ENCODE measurements at regions not wholly inside any gene's neighbourhood (a gene's known extent, or its start where the extent isn't known, plus 50 kb on each side); places are given as distances from the start of the nearest gene placed in this dataset.
"Not testable (repeated sequence)": the region's sequence is repeated elsewhere in the genome, so short reads cannot be mapped to it uniquely, and the experiment has no call there.

- H3K4me3 ChIP-seq (ENCODE audit: low read length); H3K27ac ChIP-seq (ENCODE audit: low read length); H3K27me3 ChIP-seq (ENCODE audit: control insufficient read depth, insufficient read depth, low read length); H3K4me1 ChIP-seq (ENCODE audit: control insufficient read depth, insufficient read depth, low read length); H3K9me3 ChIP-seq (ENCODE audit: control insufficient read depth, insufficient read depth, low read length); H3K36me3 ChIP-seq (ENCODE audit: control insufficient read depth, insufficient read depth, low read length); DNase-seq (ENCODE audit: low read depth, low spot score): not testable (repeated sequence)
- WGBS (ENCODE audit: insufficient coverage, insufficient read length), result no CpG with 5 or more reads among the region's 6 CpGs
Measured at GRCh38 chr7:6988608-6989007, 162.5 kb upstream of the CCZ1B start.

- not testable (repeated sequence) for H3K27me3 ChIP-seq (ENCODE audit: control insufficient read depth, insufficient read depth, low read length); H3K27ac ChIP-seq (ENCODE audit: low read length); H3K36me3 ChIP-seq (ENCODE audit: control insufficient read depth, insufficient read depth, low read length); H3K4me1 ChIP-seq (ENCODE audit: control insufficient read depth, insufficient read depth, low read length); H3K9me3 ChIP-seq (ENCODE audit: control insufficient read depth, insufficient read depth, low read length); DNase-seq (ENCODE audit: low read depth, low spot score); H3K4me3 ChIP-seq (ENCODE audit: low read length)
- WGBS (ENCODE audit: insufficient coverage, insufficient read length), result no CpG with 5 or more reads among the region's 5 CpGs
Measured at GRCh38 chr7:6989968-6990367, 163.9 kb upstream of the CCZ1B start.

- H3K36me3 ChIP-seq (ENCODE audit: control insufficient read depth, insufficient read depth, low read length); H3K4me1 ChIP-seq (ENCODE audit: control insufficient read depth, insufficient read depth, low read length); H3K27ac ChIP-seq (ENCODE audit: low read length); H3K4me3 ChIP-seq (ENCODE audit: low read length); H3K27me3 ChIP-seq (ENCODE audit: control insufficient read depth, insufficient read depth, low read length); H3K9me3 ChIP-seq (ENCODE audit: control insufficient read depth, insufficient read depth, low read length); DNase-seq (ENCODE audit: low read depth, low spot score): not testable (repeated sequence)
- WGBS (ENCODE audit: insufficient coverage, insufficient read length), result no CpG with 5 or more reads among the region's 7 CpGs
Measured at GRCh38 chr7:6990426-6991152, 164.5 kb upstream of the CCZ1B start.

DNA sequence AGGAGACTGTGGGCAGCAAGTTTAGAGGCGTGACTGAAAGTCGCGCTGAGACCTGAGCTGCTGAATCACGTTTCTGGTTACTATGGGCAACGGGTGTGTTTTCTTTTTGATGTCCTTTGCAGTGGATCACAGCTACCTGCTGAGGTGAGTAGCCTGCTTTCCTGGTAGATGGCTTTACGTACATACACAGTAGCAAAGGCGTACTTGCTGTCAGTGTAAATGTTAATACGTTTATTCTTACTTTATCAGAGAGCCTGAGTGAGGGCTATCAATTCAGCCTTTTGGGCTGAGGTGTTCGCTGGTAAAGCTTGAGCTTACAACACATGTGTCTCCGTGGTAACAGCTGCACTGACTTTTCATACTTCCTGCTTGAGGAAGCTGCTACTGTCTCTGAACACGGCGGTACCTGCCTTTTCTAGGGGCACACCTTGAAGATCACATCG is 165.1 kb upstream of the CCZ1B start:
- WGBS (ENCODE audit: insufficient coverage, insufficient read length), result no CpG with 5 or more reads among the region's 13 CpGs
- not testable (repeated sequence) for H3K4me1 ChIP-seq (ENCODE audit: control insufficient read depth, insufficient read depth, low read length); H3K27ac ChIP-seq (ENCODE audit: low read length); H3K4me3 ChIP-seq (ENCODE audit: low read length); H3K36me3 ChIP-seq (ENCODE audit: control insufficient read depth, insufficient read depth, low read length); H3K9me3 ChIP-seq (ENCODE audit: control insufficient read depth, insufficient read depth, low read length); H3K27me3 ChIP-seq (ENCODE audit: control insufficient read depth, insufficient read depth, low read length); DNase-seq (ENCODE audit: low read depth, low spot score)

- DNase-seq (ENCODE audit: low read depth, low spot score); H3K9me3 ChIP-seq (ENCODE audit: control insufficient read depth, insufficient read depth, low read length); H3K27ac ChIP-seq (ENCODE audit: low read length); H3K27me3 ChIP-seq (ENCODE audit: control insufficient read depth, insufficient read depth, low read length); H3K4me3 ChIP-seq (ENCODE audit: low read length); H3K4me1 ChIP-seq (ENCODE audit: control insufficient read depth, insufficient read depth, low read length); H3K36me3 ChIP-seq (ENCODE audit: control insufficient read depth, insufficient read depth, low read length): not testable (repeated sequence)
- no CpG with 5 or more reads among the region's 12 CpGs for WGBS (ENCODE audit: insufficient coverage, insufficient read length)
Measured at GRCh38 chr7:6991686-6992085, 165.6 kb upstream of the CCZ1B start.

DNA sequence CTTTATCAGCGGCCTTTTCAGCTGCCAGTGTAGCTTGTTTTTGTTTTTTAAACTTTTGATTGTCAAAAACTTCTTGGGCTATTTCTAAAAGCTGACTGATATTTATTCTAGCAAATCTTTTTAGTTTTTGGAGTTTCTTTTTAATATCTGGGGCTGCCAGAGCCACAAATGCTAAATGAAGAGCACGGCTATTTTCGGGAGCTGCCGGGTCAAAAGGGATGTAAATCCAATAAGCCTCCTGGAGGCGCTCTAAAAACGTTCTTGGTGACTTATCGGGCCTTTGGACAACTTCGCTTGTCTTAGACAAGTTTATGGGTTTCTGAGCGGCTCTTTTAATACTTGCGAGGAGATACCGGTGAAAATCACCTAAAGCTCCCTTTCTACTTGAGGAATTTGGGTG is 166.1 kb upstream of the CCZ1B start:
- not testable (repeated sequence) for H3K4me3 ChIP-seq (ENCODE audit: low read length); H3K27ac ChIP-seq (ENCODE audit: low read length); H3K36me3 ChIP-seq (ENCODE audit: control insufficient read depth, insufficient read depth, low read length); DNase-seq (ENCODE audit: low read depth, low spot score); H3K9me3 ChIP-seq (ENCODE audit: control insufficient read depth, insufficient read depth, low read length); H3K4me1 ChIP-seq (ENCODE audit: control insufficient read depth, insufficient read depth, low read length); H3K27me3 ChIP-seq (ENCODE audit: control insufficient read depth, insufficient read depth, low read length)
- no CpG with 5 or more reads among the region's 11 CpGs for WGBS (ENCODE audit: insufficient coverage, insufficient read length)

DNA sequence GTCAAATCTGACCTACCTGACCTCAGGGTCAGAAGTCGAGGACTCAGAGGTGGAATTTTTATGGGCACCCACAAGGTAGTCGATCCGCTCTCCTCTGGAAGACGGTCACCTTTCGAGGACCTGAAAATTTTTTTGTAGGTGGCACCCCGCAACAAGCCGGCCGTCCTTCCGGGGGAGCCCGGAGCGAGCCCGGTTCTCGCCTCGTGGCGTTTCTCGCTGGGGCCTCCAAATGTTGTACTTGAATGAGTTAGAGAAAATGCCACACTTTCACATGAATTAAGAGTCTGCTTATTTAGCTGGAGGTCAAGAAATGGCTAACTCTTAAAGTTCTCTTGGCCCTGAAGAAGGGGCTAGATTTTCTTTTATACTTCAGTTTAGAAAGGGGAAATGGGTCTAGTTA is 169.0 kb upstream of the CCZ1B start:
- not testable (repeated sequence) for H3K4me1 ChIP-seq (ENCODE audit: control insufficient read depth, insufficient read depth, low read length); H3K9me3 ChIP-seq (ENCODE audit: control insufficient read depth, insufficient read depth, low read length); H3K36me3 ChIP-seq (ENCODE audit: control insufficient read depth, insufficient read depth, low read length); H3K27me3 ChIP-seq (ENCODE audit: control insufficient read depth, insufficient read depth, low read length); H3K4me3 ChIP-seq (ENCODE audit: low read length); H3K27ac ChIP-seq (ENCODE audit: low read length); DNase-seq (ENCODE audit: low read depth, low spot score)
- no CpG with 5 or more reads among the region's 16 CpGs for WGBS (ENCODE audit: insufficient coverage, insufficient read length)

DNA sequence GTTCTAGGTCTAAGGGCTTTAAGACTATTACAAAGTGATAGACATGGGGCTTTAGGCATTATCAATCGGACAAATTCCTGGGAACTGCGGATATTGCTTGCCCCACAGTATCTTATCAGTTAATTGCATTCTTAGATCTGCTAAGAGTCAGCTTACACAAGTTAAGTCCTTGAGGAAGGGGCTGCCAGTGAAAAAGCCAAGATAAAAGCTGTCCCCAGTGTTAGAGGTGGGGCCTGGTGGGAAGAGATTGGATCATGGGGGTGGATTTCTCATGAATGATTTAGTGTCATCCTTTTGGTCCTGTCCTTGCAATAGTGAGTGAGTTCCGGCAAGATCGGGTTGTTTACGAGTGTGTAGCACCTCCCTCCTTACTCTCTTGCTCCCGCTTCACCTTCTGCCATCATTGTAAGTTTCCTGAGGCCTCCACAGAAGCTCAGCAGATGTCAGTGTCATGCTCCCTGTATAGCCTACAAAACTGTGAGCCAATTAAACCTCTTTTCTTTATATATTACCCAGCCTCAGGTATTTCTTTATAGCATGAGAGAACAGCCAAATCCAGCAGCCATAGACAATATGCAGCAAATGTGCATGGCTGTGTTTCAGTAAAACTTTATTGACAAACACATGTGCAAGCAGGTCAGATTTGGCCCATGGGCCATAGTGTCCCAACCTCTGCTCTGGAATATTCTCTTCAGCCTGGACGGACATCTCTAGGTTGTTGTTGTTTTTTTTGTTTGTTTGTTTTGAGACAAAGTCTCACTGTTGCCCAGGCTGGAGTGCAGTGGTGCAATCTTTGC is 169.6 kb upstream of the CCZ1B start:
- not testable (repeated sequence) for H3K4me3 ChIP-seq (ENCODE audit: low read length); H3K36me3 ChIP-seq (ENCODE audit: control insufficient read depth, insufficient read depth, low read length); H3K27ac ChIP-seq (ENCODE audit: low read length); DNase-seq (ENCODE audit: low read depth, low spot score); H3K4me1 ChIP-seq (ENCODE audit: control insufficient read depth, insufficient read depth, low read length); H3K9me3 ChIP-seq (ENCODE audit: control insufficient read depth, insufficient read depth, low read length); H3K27me3 ChIP-seq (ENCODE audit: control insufficient read depth, insufficient read depth, low read length)
- whole genome bisulfite sequencing (ENCODE audit: insufficient coverage, insufficient read length), result no CpG with 5 or more reads among the region's 7 CpGs

- not testable (repeated sequence) for H3K27ac ChIP-seq (ENCODE audit: low read length); H3K4me3 ChIP-seq (ENCODE audit: low read length); DNase-seq (ENCODE audit: low read depth, low spot score); H3K9me3 ChIP-seq (ENCODE audit: control insufficient read depth, insufficient read depth, low read length); H3K27me3 ChIP-seq (ENCODE audit: control insufficient read depth, insufficient read depth, low read length); H3K36me3 ChIP-seq (ENCODE audit: control insufficient read depth, insufficient read depth, low read length); H3K4me1 ChIP-seq (ENCODE audit: control insufficient read depth, insufficient read depth, low read length)
- no CpG with 5 or more reads among the region's 5 CpGs for WGBS (ENCODE audit: insufficient coverage, insufficient read length)
Measured at GRCh38 chr7:6999067-6999666, 173.1 kb upstream of the CCZ1B start.

- no peaks in the 10 kb centered on the region for H3K36me3 ChIP-seq (ENCODE audit: control insufficient read depth, insufficient read depth, low read length)
- no peaks in the 10 kb centered on the region for H3K27me3 ChIP-seq (ENCODE audit: control insufficient read depth, insufficient read depth, low read length)
- no CpG with 5 or more reads among the region's 2 CpGs for WGBS (ENCODE audit: insufficient coverage, insufficient read length)
- DNase-seq (ENCODE audit: low read depth, low spot score), result no peak
- H3K4me3 ChIP-seq (ENCODE audit: low read length), result no peak overlapping the region
- H3K9me3 ChIP-seq (ENCODE audit: control insufficient read depth, insufficient read depth, low read length), result no peaks in the 10 kb centered on the region
- no peaks in the 10 kb centered on the region; the same call in 1 of the 2 replicates for H3K4me1 ChIP-seq (ENCODE audit: control insufficient read depth, insufficient read depth, low read length)
- H3K27ac ChIP-seq (ENCODE audit: low read length), result no peak overlapping the region
Measured at GRCh38 chr7:7002418-7003062, 176.5 kb upstream of the CCZ1B start.

Data from iPS DF 6.9 (cell line).